SK-N-SH (cell line): ENCODE measurements at regions not wholly inside any gene's neighbourhood (a gene's known extent, or its start where the extent isn't known, plus 50 kb on each side); places are given as distances from the start of the nearest gene placed in this dataset.

Experiments used
- RXRA ChIP-seq: IDR thresholded peaks from 2 replicates; pipeline ENCODE4 v1.4.0; 2012; ENCODE audit warnings: low read depth, mild to moderate bottlenecking, borderline replicate concordance
- TF ChIP-seq, protein P1 (sequence below): fragments of 200-600 bp; sonication (generic); IDR thresholded peaks from 2 replicates; pipeline ENCODE4 v1.6.1; 2017; ENCODE audit warnings: antibody characterized with exemption, mild to moderate bottlenecking, moderate library complexity

DNA sequence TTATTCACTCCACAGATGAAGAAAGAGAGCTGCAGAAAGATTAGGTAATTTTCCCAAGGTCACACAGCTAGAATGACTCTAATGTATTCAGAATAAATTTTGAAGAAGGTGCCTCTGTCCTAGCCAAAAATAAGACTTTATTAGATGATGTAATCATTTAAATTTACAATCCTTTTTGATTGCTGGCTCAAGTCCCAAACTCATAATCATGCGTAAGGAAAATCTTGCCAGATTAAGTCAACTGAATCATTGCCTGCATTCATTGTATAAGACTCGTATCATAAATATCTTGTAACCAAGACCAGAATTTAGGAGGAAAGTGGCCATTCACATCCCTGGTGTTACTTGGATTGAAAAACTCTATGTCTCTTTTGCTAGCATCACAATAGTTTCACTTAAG, 53.1 kb upstream of the STK39 start:
- TF ChIP-seq, protein P1, sequence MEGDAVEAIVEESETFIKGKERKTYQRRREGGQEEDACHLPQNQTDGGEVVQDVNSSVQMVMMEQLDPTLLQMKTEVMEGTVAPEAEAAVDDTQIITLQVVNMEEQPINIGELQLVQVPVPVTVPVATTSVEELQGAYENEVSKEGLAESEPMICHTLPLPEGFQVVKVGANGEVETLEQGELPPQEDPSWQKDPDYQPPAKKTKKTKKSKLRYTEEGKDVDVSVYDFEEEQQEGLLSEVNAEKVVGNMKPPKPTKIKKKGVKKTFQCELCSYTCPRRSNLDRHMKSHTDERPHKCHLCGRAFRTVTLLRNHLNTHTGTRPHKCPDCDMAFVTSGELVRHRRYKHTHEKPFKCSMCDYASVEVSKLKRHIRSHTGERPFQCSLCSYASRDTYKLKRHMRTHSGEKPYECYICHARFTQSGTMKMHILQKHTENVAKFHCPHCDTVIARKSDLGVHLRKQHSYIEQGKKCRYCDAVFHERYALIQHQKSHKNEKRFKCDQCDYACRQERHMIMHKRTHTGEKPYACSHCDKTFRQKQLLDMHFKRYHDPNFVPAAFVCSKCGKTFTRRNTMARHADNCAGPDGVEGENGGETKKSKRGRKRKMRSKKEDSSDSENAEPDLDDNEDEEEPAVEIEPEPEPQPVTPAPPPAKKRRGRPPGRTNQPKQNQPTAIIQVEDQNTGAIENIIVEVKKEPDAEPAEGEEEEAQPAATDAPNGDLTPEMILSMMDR = no peak
- no peak for TF ChIP-seq RXRA
